ENCODE measurements at regions not wholly inside any gene's neighbourhood (a gene's known extent, or its start where the extent isn't known, plus 50 kb on each side); places are given as distances from the start of the nearest gene placed in this dataset.

DNA sequence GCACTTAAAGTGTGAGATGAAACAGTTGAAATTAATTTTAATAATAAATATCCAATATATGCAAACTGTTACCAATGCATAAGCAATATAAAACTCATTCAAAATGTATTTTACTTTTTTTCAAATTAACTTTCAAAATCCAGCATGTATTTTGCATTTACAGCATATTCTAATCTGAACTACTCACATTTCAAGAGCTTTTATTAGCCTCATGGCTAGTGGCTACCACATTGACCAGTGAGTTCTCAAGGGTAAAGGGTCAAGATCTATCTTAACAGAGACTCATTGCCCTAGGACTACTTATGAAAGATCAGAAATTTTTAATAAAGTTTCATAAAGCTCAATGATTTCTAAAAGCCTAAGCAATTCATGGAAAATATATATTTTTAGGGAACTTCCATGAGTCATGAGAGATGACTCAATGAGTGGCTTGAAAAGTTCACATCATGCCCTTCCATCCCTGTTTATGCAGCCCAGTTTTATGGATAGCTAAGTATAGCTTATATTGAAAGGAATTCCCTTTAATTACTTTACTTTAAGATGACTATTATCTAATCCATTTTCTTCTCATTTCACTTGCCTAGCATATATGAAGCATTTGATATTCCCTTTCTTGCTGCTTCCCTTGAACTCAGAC lies 608.6 kb downstream of the SLCO4C1 start:
- TF ChIP-seq CTCF (IDR thresholded peaks at IDR 0.05; ENCODE audit: borderline replicate concordance, extremely low read depth, low read length, poor library complexity, severe bottlenecking), result no peak
- no peak for TF ChIP-seq EZH2 (IDR thresholded peaks at IDR 0.05; ENCODE audit: borderline replicate concordance, low read depth, low read length, severe bottlenecking)

Measured in DND-41 (cell line).